SK-N-DZ (cell line): ENCODE measurements at regions not wholly inside any gene's neighbourhood (a gene's known extent, or its start where the extent isn't known, plus 50 kb on each side); places are given as distances from the start of the nearest gene placed in this dataset.

Experiments used
- DNase-seq: peaks from one replicate; pipeline ENCODE4 v3.0.0-alpha.2; 2015; ENCODE audit warnings: low spot score

- DNase-seq, result no peak
These were observed 127.8 kb upstream of the KCNJ16 start for GRCh38 chr17:69947027-69947759.

GRCh38 chr17:69948406-69948805 is 126.6 kb upstream of the KCNJ16 start:
- DNase-seq, result no peak

- DNase-seq, result no peak
These were observed 125.5 kb upstream of the KCNJ16 start for GRCh38 chr17:69949496-69949895.

- DNase-seq, result no peak
These were observed 124.9 kb upstream of the KCNJ16 start for GRCh38 chr17:69949973-69950695.

GRCh38 chr17:69950701-69951418 is 124.2 kb upstream of the KCNJ16 start:
- DNase-seq, result no peak

- no peak for DNase-seq
These were observed 120.6 kb upstream of the KCNJ16 start for GRCh38 chr17:69954241-69954925.

GRCh38 chr17:69958063-69958462 is 117.0 kb upstream of the KCNJ16 start:
- no peak for DNase-seq

- no peak for DNase-seq
These were observed 115.7 kb upstream of the KCNJ16 start for GRCh38 chr17:69959283-69959682.

- DNase-seq, result no peak
These were observed 114.3 kb upstream of the KCNJ16 start for GRCh38 chr17:69960755-69961154.

- DNase-seq, result no peak
These were observed 113.4 kb upstream of the KCNJ16 start for GRCh38 chr17:69961501-69962145.

GRCh38 chr17:69962436-69962995 is 112.5 kb upstream of the KCNJ16 start:
- DNase-seq, result no peak

- no peak for DNase-seq
These were observed 107.1 kb upstream of the KCNJ16 start for GRCh38 chr17:69967910-69968411.

GRCh38 chr17:69969897-69970296 is 105.1 kb upstream of the KCNJ16 start:
- no peak for DNase-seq

- DNase-seq, result no peak
These were observed 102.8 kb upstream of the KCNJ16 start for GRCh38 chr17:69972251-69972650.

GRCh38 chr17:69975808-69976207 is 99.2 kb upstream of the KCNJ16 start:
- no peak for DNase-seq

- DNase-seq, result no peak
These were observed 96.9 kb upstream of the KCNJ16 start for GRCh38 chr17:69978056-69978646.

GRCh38 chr17:69981441-69981840 is 93.6 kb upstream of the KCNJ16 start:
- no peak for DNase-seq

- no peak for DNase-seq
These were observed 79.5 kb upstream of the KCNJ16 start for GRCh38 chr17:69995476-69995875.

- DNase-seq, result no peak
These were observed 77.7 kb upstream of the KCNJ16 start for GRCh38 chr17:69997332-69997731.

GRCh38 chr17:69999253-69999652 is 75.8 kb upstream of the KCNJ16 start:
- no peak for DNase-seq
